Activated CD4-positive, alpha-beta memory T cell treated with anti-CD3 and anti-CD28 coated beads for 36 hours (primary cell): ENCODE measurements at regions not wholly inside any gene's neighbourhood (a gene's known extent, or its start where the extent isn't known, plus 50 kb on each side); places are given as distances from the start of the nearest gene placed in this dataset.
A peak's percentile ranks its signal among the peaks of the same experiment; 100 is the strongest.
"Not testable (repeated sequence)": the region's sequence is repeated elsewhere in the genome, so short reads cannot be mapped to it uniquely, and the experiment has no call there.

Source experiments
- CTCF ChIA-PET: fragments of 350-600 bp; sonication (Branson Sonifier 250); formaldehyde crosslinking; loops from one replicate; lab custom pipeline; 2021; ENCODE audit warnings: antibody characterized with exemption, inconsistent platforms; lab: Charles Lee
- POLR2A ChIA-PET: fragments of 350-600 bp; sonication (Branson Sonifier 250); formaldehyde crosslinking; loops from one replicate; lab custom pipeline; 2021; ENCODE audit warnings: antibody characterized with exemption; lab: Charles Lee
- DNase-seq: peaks from one replicate; pipeline ENCODE4 v3.0.0-alpha.2; 2020
- H3K27ac Mint-ChIP-seq: one replicate; pipeline ENCODE4 v1.8.0; 2021; ENCODE audit warnings: mixed read lengths
- H3K27me3 Mint-ChIP-seq: one replicate; pipeline ENCODE4 v1.8.0; 2021; ENCODE audit warnings: mixed read lengths
- H3K36me3 Mint-ChIP-seq: one replicate; pipeline ENCODE4 v1.8.0; 2021; ENCODE audit warnings: mixed read lengths
- H3K4me1 Mint-ChIP-seq: one replicate; pipeline ENCODE4 v1.8.0; 2021; ENCODE audit warnings: low read depth, mixed read lengths
- H3K4me3 Mint-ChIP-seq: one replicate; pipeline ENCODE4 v1.8.0; 2021; ENCODE audit warnings: mild to moderate bottlenecking, mixed read lengths
- H3K9me3 Mint-ChIP-seq: one replicate; pipeline ENCODE4 v1.8.0; 2021; ENCODE audit warnings: mixed read lengths
- intact Hi-C: fragments of 100-400 bp; cut with micrococcal nuclease; formaldehyde crosslinking; loops from one replicate; pipeline ENCODE4 v1.15.1; 2023

DNA sequence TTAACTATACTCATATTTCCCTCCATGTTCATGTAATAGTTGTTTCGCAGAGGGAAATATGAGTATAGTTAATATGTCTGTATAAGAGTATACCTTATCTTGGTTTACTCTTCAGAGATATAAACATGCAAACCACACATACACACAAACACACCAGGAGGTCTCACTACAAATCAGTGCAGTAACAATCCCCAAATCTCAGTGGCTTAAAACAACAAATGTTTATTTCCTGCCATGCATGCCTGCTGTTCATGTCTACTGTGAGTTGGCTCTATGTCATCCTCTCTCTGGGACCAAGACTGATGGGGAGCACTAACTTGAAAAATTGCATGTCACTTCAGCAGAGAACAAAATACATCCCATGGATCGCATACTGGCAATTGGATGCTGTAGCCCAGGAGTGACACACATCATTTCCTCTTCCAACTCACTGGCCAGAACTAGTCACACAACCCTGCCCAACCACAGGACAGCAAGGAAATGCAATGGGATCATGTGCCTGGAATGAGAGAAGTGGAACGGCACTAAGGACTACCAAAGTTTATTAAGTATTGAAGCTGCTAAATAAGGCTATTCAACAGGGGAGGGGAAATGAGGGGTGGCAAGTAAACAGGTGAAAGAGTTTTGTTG, 89.0 kb upstream of the DTNBP1 start:
- DNase-seq = no peak
- ChIA-PET CTCF (interaction anchor here (1.0 kb wide), 1 partner anchor 431 kb away, joined by 3 read pairs; no protein-coding TSS in a partner anchor), POLR2A (no interaction called here)
- intact Hi-C loops = no loop called here
- H3K27me3 Mint-ChIP-seq = no peaks in the 10 kb centered on the region
- H3K4me1 Mint-ChIP-seq = no peaks in the 10 kb centered on the region
- H3K27ac Mint-ChIP-seq = no peak overlapping the region
- no peaks in the 10 kb centered on the region for H3K36me3 Mint-ChIP-seq
- no peak overlapping the region for H3K4me3 Mint-ChIP-seq
- no peaks in the 10 kb centered on the region for H3K9me3 Mint-ChIP-seq

DNA sequence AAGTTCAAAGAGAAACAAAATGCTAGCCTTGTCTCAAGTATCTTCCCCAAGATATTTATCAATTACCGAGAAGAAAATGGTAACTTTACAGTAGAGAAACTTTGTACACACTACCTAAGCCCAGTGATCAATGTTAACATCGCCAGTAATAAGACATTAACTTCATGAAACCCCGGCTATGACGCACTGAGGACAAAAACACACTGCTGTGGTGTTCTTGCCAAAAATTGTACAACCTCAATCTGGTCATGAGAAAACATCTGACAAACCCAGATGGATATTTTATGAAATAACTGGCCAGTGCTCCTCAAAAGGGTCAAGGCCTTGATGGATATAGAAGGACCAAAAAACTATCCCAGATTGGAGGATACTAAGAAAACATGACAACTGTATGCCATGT, 85.5 kb upstream of the DTNBP1 start:
- Mint-ChIP-seq H3K36me3 (no peaks in the 10 kb centered on the region), H3K4me1 (no peaks in the 10 kb centered on the region), H3K4me3 (no peak overlapping the region), H3K9me3 (no peaks in the 10 kb centered on the region), H3K27me3 (peaks cover 1% of the 10 kb centered on the region), H3K27ac (no peak overlapping the region)
- intact Hi-C loops = no loop called here
- POLR2A ChIA-PET = no interaction called here
- CTCF ChIA-PET = no interaction called here
- DNase-seq = no peak

DNA sequence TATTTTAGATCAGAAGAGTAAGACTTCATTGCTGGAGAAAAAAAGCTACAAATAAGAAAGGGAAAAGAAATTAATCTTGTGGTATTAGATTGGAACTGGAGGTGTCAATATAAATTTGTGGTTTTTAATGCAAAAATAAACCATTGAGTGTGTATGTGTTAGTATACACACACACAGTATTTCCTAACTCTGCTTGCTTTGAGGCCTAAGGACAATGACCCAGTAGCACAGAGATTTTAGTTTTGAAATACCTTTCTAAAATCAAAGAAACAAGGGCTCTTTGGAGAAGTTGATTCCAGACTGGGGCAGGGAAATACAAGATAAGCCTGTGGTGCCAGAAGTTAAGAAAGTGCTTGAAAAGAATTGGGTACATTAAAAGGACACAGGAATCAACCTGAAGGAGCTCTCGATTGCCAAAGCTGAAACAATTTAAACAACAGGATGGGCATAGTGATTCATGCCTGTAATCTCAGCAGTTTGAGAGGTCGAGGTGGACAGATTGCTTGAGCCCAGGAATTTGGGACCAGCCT, 84.6 kb upstream of the DTNBP1 start:
- ChIA-PET CTCF (no interaction called here), POLR2A (no interaction called here)
- Mint-ChIP-seq H3K9me3 (no peaks in the 10 kb centered on the region), H3K27ac (no peak overlapping the region), H3K4me1 (no peaks in the 10 kb centered on the region), H3K27me3 (peaks cover 7% of the 10 kb centered on the region), H3K36me3 (no peaks in the 10 kb centered on the region), H3K4me3 (no peak overlapping the region)
- no peak for DNase-seq
- intact Hi-C loops = no loop called here

DNA sequence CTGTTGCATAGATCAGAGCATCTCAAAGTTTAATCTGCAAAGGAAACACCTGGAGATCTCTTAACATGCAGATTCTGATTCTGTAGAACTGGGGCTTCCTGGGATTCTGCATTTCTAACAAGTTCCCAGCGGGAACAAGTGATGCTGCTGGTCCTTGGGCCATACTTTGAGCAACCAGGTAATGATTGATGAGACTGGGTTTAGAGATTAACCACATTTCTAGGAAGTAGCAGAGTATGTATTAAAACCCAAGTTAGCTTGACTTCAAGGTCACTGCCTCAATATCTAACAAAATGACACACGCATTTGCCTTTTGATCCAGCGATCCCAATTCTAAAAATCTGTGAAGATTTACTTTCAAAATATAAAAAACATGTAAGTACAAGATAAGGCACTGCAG, 83.0 kb upstream of the DTNBP1 start:
- no peak for DNase-seq
- no peaks in the 10 kb centered on the region for H3K4me1 Mint-ChIP-seq
- H3K4me3 Mint-ChIP-seq = no peak overlapping the region
- H3K27ac Mint-ChIP-seq = no peak overlapping the region
- ChIA-PET CTCF (no interaction called here), POLR2A (no interaction called here)
- H3K9me3 Mint-ChIP-seq = no peaks in the 10 kb centered on the region
- H3K36me3 Mint-ChIP-seq = no peaks in the 10 kb centered on the region
- intact Hi-C loops = no loop called here
- H3K27me3 Mint-ChIP-seq = peaks cover 8% of the 10 kb centered on the region

DNA sequence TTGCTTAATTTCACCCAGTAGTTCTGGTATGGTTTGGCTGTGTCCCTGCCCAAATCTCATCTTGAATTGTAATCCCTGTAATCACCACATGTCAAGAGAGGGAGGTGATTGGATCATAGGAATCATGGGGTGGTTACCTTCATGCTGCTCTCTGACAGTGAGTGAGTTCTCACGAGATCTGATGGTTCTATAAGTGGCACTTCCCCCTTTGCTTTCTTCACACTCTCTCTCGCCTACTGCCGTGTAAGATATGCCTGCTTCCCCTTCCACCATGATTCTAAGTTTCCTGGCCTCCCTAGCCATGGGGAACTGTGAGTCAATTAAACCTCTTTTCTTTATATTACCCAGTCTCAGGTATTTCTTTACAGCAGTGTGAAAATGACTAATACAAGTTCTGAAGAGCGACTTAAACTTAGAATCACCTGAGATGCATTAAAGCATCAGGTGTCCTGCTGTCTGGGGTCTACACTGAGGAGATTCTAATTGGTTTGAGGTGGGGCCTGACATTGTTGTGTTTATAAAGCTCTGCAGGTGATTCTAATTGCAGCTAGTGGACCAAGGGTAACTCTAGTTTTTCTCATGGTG, 82.1 kb upstream of the DTNBP1 start:
- H3K4me3 Mint-ChIP-seq = no peak overlapping the region
- POLR2A ChIA-PET = no interaction called here
- CTCF ChIA-PET = no interaction called here
- H3K9me3 Mint-ChIP-seq = no peaks in the 10 kb centered on the region
- no peaks in the 10 kb centered on the region for H3K36me3 Mint-ChIP-seq
- H3K27ac Mint-ChIP-seq = no peak overlapping the region
- DNase-seq = no peak
- no peaks in the 10 kb centered on the region for H3K4me1 Mint-ChIP-seq
- H3K27me3 Mint-ChIP-seq = peaks cover 8% of the 10 kb centered on the region
- intact Hi-C loops = no loop called here

DNA sequence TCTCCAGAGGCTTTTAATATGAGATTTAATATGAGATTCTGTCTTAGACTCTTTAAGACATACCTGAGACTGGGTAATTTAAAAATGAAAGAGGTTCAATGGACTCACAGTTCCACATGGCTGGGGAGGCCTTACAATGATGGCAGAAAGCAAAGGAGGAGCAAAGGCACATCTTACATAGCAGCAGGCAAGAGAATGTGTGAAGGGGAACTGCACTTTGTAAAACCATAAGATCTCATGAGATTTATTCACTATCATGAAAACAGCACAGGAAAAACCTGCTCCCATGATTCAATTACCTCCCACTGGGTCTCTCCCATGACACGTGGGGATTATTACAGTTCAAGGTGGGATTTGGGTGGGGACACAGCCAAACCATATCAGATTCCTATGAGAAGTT, 79.2 kb upstream of the DTNBP1 start:
- H3K4me1 Mint-ChIP-seq, H3K9me3 Mint-ChIP-seq, POLR2A ChIA-PET, intact Hi-C loops, DNase-seq, H3K27me3 Mint-ChIP-seq, H3K36me3 Mint-ChIP-seq, CTCF ChIA-PET, H3K4me3 Mint-ChIP-seq, H3K27ac Mint-ChIP-seq: not testable (repeated sequence)

DNA sequence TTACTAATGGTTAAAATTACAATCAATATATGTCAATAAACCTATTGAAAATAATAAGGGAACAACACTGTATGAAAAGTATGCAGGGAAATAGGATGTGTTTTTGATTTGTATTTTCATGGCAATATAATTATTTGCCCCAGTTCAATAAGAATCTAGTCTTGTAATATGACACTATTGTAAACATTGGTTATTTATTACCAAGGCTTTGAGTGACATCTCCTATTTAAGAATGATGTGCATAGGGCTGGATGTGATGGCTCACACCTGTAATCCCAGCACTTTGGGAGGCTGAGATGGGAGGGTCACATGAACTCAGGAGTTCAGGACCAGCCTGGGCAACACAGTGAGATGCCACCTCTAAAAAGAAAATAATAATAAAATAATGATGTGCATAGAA, 78.6 kb upstream of the DTNBP1 start:
- no peaks in the 10 kb centered on the region for H3K36me3 Mint-ChIP-seq
- ChIA-PET POLR2A (no interaction called here), CTCF (no interaction called here)
- DNase-seq = no peak
- no peak overlapping the region for H3K27ac Mint-ChIP-seq
- peaks cover 3% of the 10 kb centered on the region for H3K9me3 Mint-ChIP-seq
- H3K27me3 Mint-ChIP-seq = peaks cover 8% of the 10 kb centered on the region
- H3K4me3 Mint-ChIP-seq = no peak overlapping the region
- intact Hi-C loops = no loop called here
- H3K4me1 Mint-ChIP-seq = peaks cover 5% of the 10 kb centered on the region

DNA sequence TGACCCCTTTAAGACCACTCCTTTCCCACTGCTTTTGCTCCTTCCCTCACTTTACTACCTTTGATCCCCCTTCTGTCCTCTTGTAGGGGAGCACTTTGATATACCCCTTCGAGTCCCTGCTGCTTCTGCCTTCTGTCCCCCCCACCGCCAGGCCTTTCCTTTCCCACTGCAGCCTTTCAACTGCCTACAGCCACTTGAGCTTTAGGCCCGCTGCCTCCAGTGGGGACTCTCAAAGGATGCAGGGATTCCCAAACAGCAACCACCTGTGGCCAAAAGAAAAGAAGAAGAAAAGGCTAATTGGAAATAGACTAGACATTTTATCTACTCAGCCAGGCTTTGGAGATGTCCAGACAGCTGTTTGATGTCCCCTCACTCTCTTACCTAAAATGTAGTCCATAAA, 77.0 kb upstream of the DTNBP1 start:
- Mint-ChIP-seq H3K4me1 (peaks cover 18% of the 10 kb centered on the region), H3K27me3 (peaks cover 8% of the 10 kb centered on the region), H3K36me3 (no peaks in the 10 kb centered on the region), H3K9me3 (peaks cover 3% of the 10 kb centered on the region), H3K27ac (no peak overlapping the region), H3K4me3 (no peak overlapping the region)
- POLR2A ChIA-PET = no interaction called here
- CTCF ChIA-PET = no interaction called here
- no peak for DNase-seq
- intact Hi-C loops = no loop called here

DNA sequence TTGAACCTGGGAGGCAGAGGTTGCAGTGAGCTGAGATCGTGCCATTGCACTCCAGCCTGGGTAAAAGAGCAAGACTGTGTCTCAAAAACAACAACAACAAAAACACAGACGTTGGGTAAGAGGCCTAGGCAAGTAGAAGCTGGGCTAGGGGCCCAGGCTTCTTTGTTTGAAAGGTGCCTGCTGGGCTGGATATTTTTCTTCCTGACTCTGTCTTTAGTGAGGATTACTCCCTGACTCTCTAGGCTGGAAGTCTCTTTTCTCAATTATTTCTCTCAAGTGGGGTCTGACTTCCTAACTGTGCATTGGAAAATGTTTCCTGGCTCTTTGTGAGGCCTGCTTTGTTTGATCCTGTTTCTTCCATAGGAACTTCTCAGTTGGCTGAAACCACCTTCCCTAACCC, 76.5 kb upstream of the DTNBP1 start:
- Mint-ChIP-seq H3K36me3 (no peaks in the 10 kb centered on the region), H3K27me3 (peaks cover 8% of the 10 kb centered on the region), H3K4me1 (peaks cover 23% of the 10 kb centered on the region), H3K9me3 (peaks cover 3% of the 10 kb centered on the region), H3K4me3 (no peak overlapping the region), H3K27ac (no peak overlapping the region)
- ChIA-PET POLR2A (no interaction called here), CTCF (no interaction called here)
- no peak for DNase-seq
- intact Hi-C loops = no loop called here

DNA sequence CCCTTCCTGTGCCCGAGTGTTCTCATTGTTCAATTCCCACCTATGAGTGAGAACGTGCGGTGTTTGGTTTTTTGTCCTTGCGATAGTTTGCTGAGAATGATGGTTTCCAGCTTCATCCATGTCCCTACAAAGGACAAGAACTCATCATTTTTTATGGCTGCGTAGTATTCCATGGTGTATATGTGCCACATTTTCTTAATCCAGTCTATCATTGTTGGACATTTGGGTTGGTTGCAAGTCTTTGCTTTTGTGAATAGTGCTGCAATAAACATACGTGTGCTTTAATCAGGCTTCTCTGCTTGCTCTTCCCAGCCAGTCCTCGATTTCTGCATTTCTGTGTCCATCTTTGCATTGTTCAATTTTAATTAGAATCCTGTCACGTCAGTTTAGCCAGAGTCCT, 75.4 kb upstream of the DTNBP1 start:
- POLR2A ChIA-PET, CTCF ChIA-PET, H3K27me3 Mint-ChIP-seq, intact Hi-C loops, H3K9me3 Mint-ChIP-seq, H3K27ac Mint-ChIP-seq, H3K36me3 Mint-ChIP-seq, H3K4me3 Mint-ChIP-seq, DNase-seq: not testable (repeated sequence)
- H3K4me1 Mint-ChIP-seq = peaks cover 35% of the 10 kb centered on the region

DNA sequence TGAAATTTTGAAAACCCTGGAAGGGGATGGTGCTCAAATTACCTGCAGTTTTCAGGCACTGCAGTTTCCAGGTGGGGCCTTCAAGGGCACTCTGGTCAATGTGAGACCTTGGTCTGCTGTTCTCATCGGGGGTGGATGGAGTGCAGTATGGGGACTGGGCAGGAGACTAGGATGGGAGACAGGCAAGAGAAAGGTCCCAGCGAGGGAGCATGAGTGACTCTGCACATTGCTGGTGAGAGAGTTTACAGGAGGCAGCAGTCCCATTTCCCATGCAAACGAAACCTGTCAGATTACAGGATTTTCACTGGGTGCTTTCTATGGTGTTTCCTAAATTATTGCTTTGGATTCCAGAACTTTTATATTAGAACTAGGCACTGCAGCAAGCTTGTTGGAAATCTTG, 73.5 kb upstream of the DTNBP1 start:
- H3K9me3 Mint-ChIP-seq = peaks cover 3% of the 10 kb centered on the region
- ChIA-PET POLR2A (no interaction called here), CTCF (interaction anchor here (0.7 to 1.2 kb wide), 2 partner anchors 40 to 45 kb away, joined by 4 to 6 read pairs; no protein-coding TSS in a partner anchor)
- H3K4me1 Mint-ChIP-seq = peaks cover 49% of the 10 kb centered on the region
- H3K4me3 Mint-ChIP-seq = peak overlapping the region; percentile 0
- peaks cover 8% of the 10 kb centered on the region for H3K27me3 Mint-ChIP-seq
- intact Hi-C loops = no loop called here
- DNase-seq = no peak
- peak overlapping the region; percentile 82 for H3K27ac Mint-ChIP-seq
- no peaks in the 10 kb centered on the region for H3K36me3 Mint-ChIP-seq

DNA sequence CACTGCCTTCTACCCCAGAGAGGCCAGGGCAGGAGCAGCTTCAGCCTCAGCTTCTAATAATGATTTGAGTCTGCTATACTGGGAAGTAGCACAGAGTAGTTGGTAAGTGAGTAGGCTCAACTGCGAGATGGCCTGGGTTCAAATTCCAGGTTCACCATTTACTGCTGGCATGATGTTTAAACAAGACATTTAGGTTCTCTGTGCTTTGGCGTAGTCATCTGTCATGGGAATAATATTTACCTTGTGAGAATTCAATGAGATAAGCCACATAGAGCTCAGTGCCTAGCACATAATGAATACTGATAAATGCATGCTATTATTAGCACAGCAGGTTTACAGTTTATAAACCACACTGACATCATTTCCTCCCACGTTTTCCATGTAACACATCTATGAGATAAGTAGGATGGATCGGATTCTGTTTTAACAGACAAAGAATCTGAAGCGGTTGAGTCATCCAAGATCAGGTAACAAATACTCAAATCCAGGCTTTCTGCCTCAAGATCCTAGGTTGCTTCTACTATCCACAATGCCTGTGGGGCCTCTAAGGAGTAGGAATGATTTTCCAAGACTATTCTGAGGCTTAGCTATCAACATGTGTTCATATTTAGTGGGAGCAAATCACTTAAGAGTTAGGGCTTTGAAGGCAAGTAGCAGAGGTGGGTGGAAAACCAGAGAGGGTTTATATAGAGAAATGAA, 72.9 kb upstream of the DTNBP1 start:
- peak overlapping the region; percentile 82 for H3K27ac Mint-ChIP-seq
- no peak overlapping the region for H3K4me3 Mint-ChIP-seq
- intact Hi-C loops = loop anchor here (1.0 kb wide), 2 partner anchors 20 to 41 kb away; no protein-coding TSS in a partner anchor
- ChIA-PET POLR2A (interaction anchor here (0.9 kb wide), 1 partner anchor 40 kb away, joined by 3 read pairs; no protein-coding TSS in a partner anchor), CTCF (interaction anchor here (1.2 kb wide), 1 partner anchor 41 kb away, joined by 6 read pairs; no protein-coding TSS in a partner anchor)
- peaks cover 8% of the 10 kb centered on the region for H3K27me3 Mint-ChIP-seq
- peak; percentile 30 for DNase-seq
- peaks cover 3% of the 10 kb centered on the region for H3K9me3 Mint-ChIP-seq
- peaks cover 49% of the 10 kb centered on the region for H3K4me1 Mint-ChIP-seq
- H3K36me3 Mint-ChIP-seq = no peaks in the 10 kb centered on the region
